HG03108 (cell line): ENCODE measurements at regions not wholly inside any gene's neighbourhood (a gene's known extent, or its start where the extent isn't known, plus 50 kb on each side); places are given as distances from the start of the nearest gene placed in this dataset.

ENCODE experiments used
- ATAC-seq: cut with Tn5 transposase; IDR thresholded peaks from one replicate; pipeline ENCODE4 v1.9.1; 2021; ENCODE audit warnings: moderate library complexity; ENCODE audit not compliant: unreplicated experiment

- no peak for ATAC-seq
Observed at GRCh38 chr2:234621120-234621519, 124.2 kb upstream of the ARL4C start.

- ATAC-seq: no peak
Observed at GRCh38 chr2:234620018-234620417, 123.1 kb upstream of the ARL4C start.

- no peak for ATAC-seq
Observed at GRCh38 chr2:234615643-234616356, 118.9 kb upstream of the ARL4C start.

GRCh38 chr2:234611209-234611608 lies 114.3 kb upstream of the ARL4C start:
- no peak for ATAC-seq

GRCh38 chr2:234608946-234609345 lies 112.1 kb upstream of the ARL4C start:
- no peak for ATAC-seq

GRCh38 chr2:234607691-234608090 lies 110.8 kb upstream of the ARL4C start:
- ATAC-seq: no peak

- no peak for ATAC-seq
Observed at GRCh38 chr2:234606896-234607295, 110.0 kb upstream of the ARL4C start.

GRCh38 chr2:234603619-234604018 lies 106.7 kb upstream of the ARL4C start:
- ATAC-seq: no peak

- no peak for ATAC-seq
Observed at GRCh38 chr2:234601213-234601612, 104.3 kb upstream of the ARL4C start.

- no peak for ATAC-seq
Observed at GRCh38 chr2:234597576-234597861, 100.6 kb upstream of the ARL4C start.

- no peak for ATAC-seq
Observed at GRCh38 chr2:234596696-234597575, 100.1 kb upstream of the ARL4C start.

- no peak for ATAC-seq
Observed at GRCh38 chr2:234595829-234596228, 98.9 kb upstream of the ARL4C start.

- ATAC-seq: no peak
Observed at GRCh38 chr2:234594715-234595114, 97.8 kb upstream of the ARL4C start.

GRCh38 chr2:234593636-234594035 lies 96.8 kb upstream of the ARL4C start:
- no peak for ATAC-seq

- ATAC-seq: no peak
Observed at GRCh38 chr2:234592541-234592940, 95.7 kb upstream of the ARL4C start.

- no peak for ATAC-seq
Observed at GRCh38 chr2:234590076-234590475, 93.2 kb upstream of the ARL4C start.

GRCh38 chr2:234588054-234588430 lies 91.2 kb upstream of the ARL4C start:
- ATAC-seq: no peak

GRCh38 chr2:234587341-234588053 lies 90.6 kb upstream of the ARL4C start:
- ATAC-seq: no peak

GRCh38 chr2:234583331-234583730 lies 86.5 kb upstream of the ARL4C start:
- ATAC-seq: no peak

GRCh38 chr2:234580686-234581085 lies 83.8 kb upstream of the ARL4C start:
- no peak for ATAC-seq

GRCh38 chr2:234579231-234579962 lies 82.5 kb upstream of the ARL4C start:
- ATAC-seq: no peak
